ENCODE measurements at regions not wholly inside any gene's neighbourhood (a gene's known extent, or its start where the extent isn't known, plus 50 kb on each side); places are given as distances from the start of the nearest gene placed in this dataset.

DNA sequence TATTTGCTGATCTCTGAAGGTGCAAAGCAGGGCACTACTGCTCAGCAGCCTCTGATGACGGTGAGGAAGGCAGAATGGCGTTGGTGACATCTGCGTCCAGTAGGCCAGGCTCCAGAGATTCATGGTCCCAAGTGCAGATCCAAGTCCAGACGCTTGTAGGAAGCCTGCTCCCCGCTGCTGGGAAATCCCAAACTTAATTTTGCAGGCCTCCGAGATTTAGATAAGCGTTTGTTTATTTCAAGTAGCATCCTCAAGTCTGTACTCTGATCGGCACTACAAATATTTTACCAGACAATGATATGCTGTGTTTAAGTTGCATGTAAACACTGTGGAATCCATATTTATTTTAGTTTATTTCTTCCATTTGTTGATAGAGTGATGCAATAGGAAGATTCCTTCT, 244.9 kb upstream of the KLF6 start:
- intact Hi-C loops (cut with micrococcal nuclease), result loop anchor here (10.0 kb wide), 1 partner anchor 155 kb away; no protein-coding TSS in a partner anchor
- Histone ChIP-seq H3K9me3 (ENCODE audit: control extremely low read depth in 1 of 3, control insufficient read depth in 2 of 3, insufficient read depth in 1 of 3, low read length in 2 of 3) (no peaks in the 10 kb centered on the region), H4K20me1 (ENCODE audit: control insufficient read depth, insufficient read depth, low read length, poor library complexity, severe bottlenecking) (no peaks in the 10 kb centered on the region), H3K4me1 (ENCODE audit: control insufficient read depth in 2 of 2, insufficient read depth in 2 of 2, low read length in 2 of 2) (peaks cover 2 to 3% of the 10 kb centered on the region in 2 donors), H3K79me2 (ENCODE audit: control insufficient read depth, insufficient read depth, low read length) (no peaks in the 10 kb centered on the region), H3K9ac (ENCODE audit: low read length) (no peak overlapping the region), H3K36me3 (replicated peaks in 1 of 2; ENCODE audit: control extremely low read depth in 1 of 2, control insufficient read depth in 1 of 2, extremely low read depth in 1 of 2, insufficient read depth in 2 of 2, low read length in 1 of 2) (no peaks in the 10 kb centered on the region), H3K4me2 (replicated peaks; ENCODE audit: low read depth, low read length, poor library complexity, severe bottlenecking) (no peak overlapping the region), H3K27ac (ENCODE audit: low read length in 2 of 2) (no peak overlapping the region), H2AFZ (ENCODE audit: insufficient read depth, low read depth, low read length, poor library complexity, severe bottlenecking) (no peak overlapping the region), H3K4me3 (ENCODE audit: control extremely low read depth in 1 of 5, extremely low read depth in 1 of 5, insufficient read depth in 1 of 5, low read depth in 2 of 5, low read length in 4 of 5) (no peak overlapping the region), H3K27me3 (replicated peaks in 1 of 4; ENCODE audit: control extremely low read depth in 1 of 4, control insufficient read depth in 3 of 4, insufficient read depth in 4 of 4, low read length in 3 of 4) (no peaks in the 10 kb centered on the region)
- CTCF ChIA-PET, result no interaction called here
- TF ChIP-seq EZH2 (IDR thresholded peaks at IDR 0.05; ENCODE audit: borderline replicate concordance, insufficient read depth, low read depth, low read length, poor library complexity, severe bottlenecking) (no peak), CTCF (IDR thresholded peaks at IDR 0.05) (no peak)
- Mint-ChIP-seq H3K9me3 (ENCODE audit: insufficient read depth) (no peaks in the 10 kb centered on the region), H3K27ac (no peak overlapping the region), H3K4me1 (peaks cover 13% of the 10 kb centered on the region), H3K4me3 (no peak overlapping the region), H3K27me3 (no peaks in the 10 kb centered on the region)
- WGBS (ENCODE audit: insufficient coverage), result 99% methylated on average over 6 of the region's 8 CpGs
- POLR2A ChIA-PET, result no interaction called here
- DNase-seq, result no peak
- no peak for ATAC-seq (ENCODE audit: low read depth)

- DNase-seq, result no peak
- H4K20me1 ChIP-seq (ENCODE audit: control insufficient read depth, insufficient read depth, low read length, poor library complexity, severe bottlenecking), result no peaks in the 10 kb centered on the region
- WGBS (ENCODE audit: insufficient coverage), result 100% methylated on average over 1 of the region's 6 CpGs
- no peaks in the 10 kb centered on the region for H3K36me3 ChIP-seq (replicated peaks in 1 of 2; ENCODE audit: control extremely low read depth in 1 of 2, control insufficient read depth in 1 of 2, extremely low read depth in 1 of 2, insufficient read depth in 2 of 2, low read length in 1 of 2)
- H3K27me3 ChIP-seq (replicated peaks in 1 of 4; ENCODE audit: control extremely low read depth in 1 of 4, control insufficient read depth in 3 of 4, insufficient read depth in 4 of 4, low read length in 3 of 4), result no peaks in the 10 kb centered on the region
- H3K9me3 ChIP-seq (ENCODE audit: control extremely low read depth in 1 of 3, control insufficient read depth in 2 of 3, insufficient read depth in 1 of 3, low read length in 2 of 3), result no peaks in the 10 kb centered on the region
- H3K9me3 Mint-ChIP-seq (ENCODE audit: insufficient read depth), result no peaks in the 10 kb centered on the region
- peaks cover 10% of the 10 kb centered on the region for H3K4me1 Mint-ChIP-seq
- no peaks in the 10 kb centered on the region for H3K27me3 Mint-ChIP-seq
- no peak overlapping the region for H3K9ac ChIP-seq (ENCODE audit: low read length)
- ChIA-PET POLR2A (no interaction called here), CTCF (no interaction called here)
- TF ChIP-seq CTCF (IDR thresholded peaks at IDR 0.05) (no peak), EZH2 (IDR thresholded peaks at IDR 0.05; ENCODE audit: borderline replicate concordance, insufficient read depth, low read depth, low read length, poor library complexity, severe bottlenecking) (no peak)
- no peak overlapping the region for H3K4me3 Mint-ChIP-seq
- H3K27ac Mint-ChIP-seq, result no peak overlapping the region
- intact Hi-C loops (cut with micrococcal nuclease), result no loop called here
- no peaks in the 10 kb centered on the region for H3K4me1 ChIP-seq (ENCODE audit: control insufficient read depth in 2 of 2, insufficient read depth in 2 of 2, low read length in 2 of 2)
- H3K27ac ChIP-seq (ENCODE audit: low read length in 2 of 2), result no peak overlapping the region
- no peak overlapping the region for H3K4me2 ChIP-seq (replicated peaks; ENCODE audit: low read depth, low read length, poor library complexity, severe bottlenecking)
- H2AFZ ChIP-seq (ENCODE audit: insufficient read depth, low read depth, low read length, poor library complexity, severe bottlenecking), result no peak overlapping the region
- H3K79me2 ChIP-seq (ENCODE audit: control insufficient read depth, insufficient read depth, low read length), result no peaks in the 10 kb centered on the region
- H3K4me3 ChIP-seq (ENCODE audit: control extremely low read depth in 1 of 5, extremely low read depth in 1 of 5, insufficient read depth in 1 of 5, low read depth in 2 of 5, low read length in 4 of 5), result no peak overlapping the region
- no peak for ATAC-seq (ENCODE audit: low read depth)
Measured at GRCh38 chr10:4028854-4029583, 244.0 kb upstream of the KLF6 start.

All from B cell (primary cell).